SH-SY5Y (cell line): ENCODE measurements at regions not wholly inside any gene's neighbourhood (a gene's known extent, or its start where the extent isn't known, plus 50 kb on each side); places are given as distances from the start of the nearest gene placed in this dataset.

ENCODE experiments used
- GATA2 ChIP-seq: IDR thresholded peaks from 2 replicates; pipeline ENCODE4 v1.6.1; 2011; ENCODE audit warnings: mild to moderate bottlenecking, low read depth, low read length
- GATA3 ChIP-seq: IDR thresholded peaks from 2 replicates; pipeline ENCODE4 v1.6.1; 2011; ENCODE audit warnings: low read depth, mild to moderate bottlenecking, low read length, moderate library complexity

DNA sequence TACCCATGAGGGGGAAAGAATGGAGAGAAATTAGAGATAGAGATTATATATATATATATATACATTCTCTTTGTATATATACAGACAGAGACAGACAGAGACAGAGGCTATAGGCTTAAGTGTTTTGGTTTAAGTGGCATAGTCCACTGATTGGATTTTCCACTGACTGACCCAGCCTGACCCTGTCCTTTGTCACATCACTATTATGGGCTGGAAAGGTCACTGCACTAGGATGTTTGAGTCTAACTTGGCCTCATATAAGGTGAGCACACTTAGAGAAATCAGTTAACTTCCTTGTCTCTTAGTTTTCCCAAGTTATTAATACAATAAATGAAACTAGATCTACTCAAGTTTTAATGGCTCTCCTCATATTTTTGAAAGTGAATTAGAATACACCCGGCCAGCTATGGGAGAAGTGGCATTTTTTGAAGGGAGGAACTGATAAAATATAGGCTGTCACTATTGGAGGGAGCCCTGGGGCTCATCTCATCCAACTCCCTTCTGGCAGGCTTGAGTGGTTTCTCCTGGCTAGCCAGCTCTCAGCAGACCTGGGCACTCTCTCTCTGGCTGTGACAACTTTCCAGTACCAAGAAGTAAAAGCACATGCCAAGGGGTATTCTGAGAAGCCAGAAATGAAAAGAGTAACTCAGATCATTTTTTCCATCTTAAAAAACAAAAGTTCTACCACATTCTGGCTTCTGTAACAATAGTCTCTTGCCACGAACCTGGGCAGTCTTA lies 455.6 kb upstream of the ANKRD30A start:
- TF ChIP-seq GATA3 (no peak), GATA2 (no peak)
